Neural cell (in vitro differentiated cells): ENCODE measurements at regions not wholly inside any gene's neighbourhood (a gene's known extent, or its start where the extent isn't known, plus 50 kb on each side); places are given as distances from the start of the nearest gene placed in this dataset.

ENCODE experiments used
- H2AFZ ChIP-seq: fragments of 200-600, 300-800 bp; sonication (generic), shearing (Covaris generic); 2 replicates; pipeline ENCODE4 v1.6.0; 2014; ENCODE audit warnings: low read depth, mild to moderate bottlenecking, antibody characterized with exemption, low read length, moderate library complexity
- H3F3A ChIP-seq: fragments of 200-600 bp; shearing (Covaris generic); 2 replicates; pipeline ENCODE4 v1.6.1; 2016; ENCODE audit warnings: mild to moderate bottlenecking, moderate library complexity, mixed read lengths, antibody characterized with exemption, low read length; ENCODE audit not compliant: insufficient read depth, poor library complexity, severe bottlenecking
- H3K27ac ChIP-seq: fragments of 200-600, 300-800 bp; sonication (generic), shearing (Covaris generic); 2 replicates; pipeline ENCODE4 v1.5.1; 2014; ENCODE audit warnings: mild to moderate bottlenecking, low read length, moderate library complexity
- H3K27me3 ChIP-seq: fragments of 300-800, 200-600 bp; sonication (generic), shearing (Covaris generic); 2 replicates; pipeline ENCODE4 v1.6.0; 2014; ENCODE audit warnings: mild to moderate bottlenecking, low read depth, low read length, moderate library complexity; ENCODE audit not compliant: insufficient read depth
- H3K36me3 ChIP-seq: fragments of 300-800, 200-600 bp; sonication (generic), shearing (Covaris generic); 2 replicates; pipeline ENCODE4 v1.5.1; 2014; ENCODE audit warnings: mild to moderate bottlenecking, antibody characterized with exemption, low read length, moderate library complexity; ENCODE audit not compliant: insufficient read depth
- H3K4me2 ChIP-seq: fragments of 300-800, 200-600 bp; sonication (generic), shearing (Covaris generic); 2 replicates; pipeline ENCODE4 v1.6.0; 2014; ENCODE audit warnings: mild to moderate bottlenecking, low read length
- H3K4me3 ChIP-seq: fragments of 300-800, 200-600 bp; sonication (generic), shearing (Covaris generic); 2 replicates; pipeline ENCODE4 v1.5.1; 2014; ENCODE audit warnings: mild to moderate bottlenecking, low read length, moderate library complexity
- H3K79me2 ChIP-seq: fragments of 200-600 bp; shearing (Covaris generic); replicated peaks from 2 replicates; pipeline ENCODE4 v1.6.0; 2014; ENCODE audit warnings: mild to moderate bottlenecking, low read length, moderate library complexity; ENCODE audit not compliant: insufficient read depth
- H3K9ac ChIP-seq: fragments of 300-800, 200-600 bp; sonication (generic), shearing (Covaris generic); 2 replicates; pipeline ENCODE4 v1.6.1; 2016; ENCODE audit warnings: mild to moderate bottlenecking, low read length, mixed read lengths
- H3K9me2 ChIP-seq: fragments of 200-600 bp; shearing (Covaris generic); 2 replicates; pipeline ENCODE4 v1.6.1; 2016; ENCODE audit warnings: mild to moderate bottlenecking, low read length, mixed read lengths; ENCODE audit not compliant: insufficient read depth
- H3K9me3 ChIP-seq: fragments of 200-600, 300-800 bp; sonication (generic), shearing (Covaris generic); 2 replicates; pipeline ENCODE4 v1.6.1; 2016; ENCODE audit warnings: mild to moderate bottlenecking, mixed run types, low read length, moderate library complexity, mixed read lengths
- H4K20me1 ChIP-seq: fragments of 200-600 bp; shearing (Covaris generic); 2 replicates; pipeline ENCODE4 v1.6.1; 2016; ENCODE audit warnings: mild to moderate bottlenecking, mixed run types; ENCODE audit not compliant: insufficient read depth
- CTCF ChIP-seq: fragments of 450-650 bp; IDR thresholded peaks from 2 replicates; pipeline ENCODE4 v1.5.1; 2014; ENCODE audit warnings: antibody characterized with exemption, mild to moderate bottlenecking, moderate library complexity; ENCODE audit not compliant: poor library complexity, severe bottlenecking
- EP300 ChIP-seq: fragments of 450-650 bp; conservative IDR thresholded peaks from 2 replicates; pipeline ENCODE4 v1.6.1; 2014; ENCODE audit warnings: antibody characterized with exemption, mild to moderate bottlenecking, moderate library complexity; ENCODE audit not compliant: poor library complexity, severe bottlenecking
- EZH2 ChIP-seq: fragments of 200-600, 300-800 bp; shearing (Covaris generic), sonication (generic); IDR thresholded peaks from 2 replicates; pipeline ENCODE4 v1.6.1; 2014; ENCODE audit warnings: antibody characterized with exemption, low read length, borderline replicate concordance, mild to moderate bottlenecking; ENCODE audit not compliant: insufficient read depth, poor library complexity, severe bottlenecking
- MXI1 ChIP-seq: fragments of 450-650 bp; conservative IDR thresholded peaks from 2 replicates; pipeline ENCODE4 v1.6.1; 2014; ENCODE audit warnings: antibody characterized with exemption, mild to moderate bottlenecking; ENCODE audit not compliant: poor library complexity, severe bottlenecking
- POLR2AphosphoS5 ChIP-seq: IDR thresholded peaks from 2 replicates; pipeline ENCODE4 v1.6.1; 2012
- RAD21 ChIP-seq: fragments of 450-650 bp; conservative IDR thresholded peaks from 2 replicates; pipeline ENCODE4 v1.6.1; 2014; ENCODE audit warnings: antibody characterized with exemption, mild to moderate bottlenecking, moderate library complexity
- REST ChIP-seq: IDR thresholded peaks from 2 replicates; pipeline ENCODE4 v1.6.1; 2012; ENCODE audit warnings: borderline replicate concordance
- SMC3 ChIP-seq: fragments of 450-650 bp; conservative IDR thresholded peaks from 2 replicates; pipeline ENCODE4 v1.6.1; 2014; ENCODE audit warnings: antibody characterized with exemption, mild to moderate bottlenecking, moderate library complexity; ENCODE audit not compliant: poor library complexity
- TAF1 ChIP-seq: IDR thresholded peaks from 2 replicates; pipeline ENCODE4 v1.6.1; 2012; ENCODE audit warnings: low read depth

GRCh38 chr5:104001136-104001535, 438.5 kb upstream of the NUDT12 start:
- H3F3A ChIP-seq = no peaks in the 10 kb centered on the region
- no peak overlapping the region for H3K4me3 ChIP-seq
- H3K27ac ChIP-seq = no peak overlapping the region
- no peaks in the 10 kb centered on the region for H3K79me2 ChIP-seq
- no peaks in the 10 kb centered on the region for H3K9me2 ChIP-seq
- H2AFZ ChIP-seq = no peak overlapping the region
- H3K27me3 ChIP-seq = no peaks in the 10 kb centered on the region
- no peak overlapping the region for H3K9ac ChIP-seq
- H3K9me3 ChIP-seq = no peaks in the 10 kb centered on the region
- no peaks in the 10 kb centered on the region for H4K20me1 ChIP-seq
- TF ChIP-seq MXI1 (no peak), POLR2AphosphoS5 (no peak), SMC3 (no peak), CTCF (no peak), RAD21 (no peak)
- no peak overlapping the region for H3K4me2 ChIP-seq
- no peaks in the 10 kb centered on the region for H3K36me3 ChIP-seq

GRCh38 chr5:103993031-103993430, 430.4 kb upstream of the NUDT12 start:
- Histone ChIP-seq H3K9me3 (no peaks in the 10 kb centered on the region), H3K9me2 (no peaks in the 10 kb centered on the region), H4K20me1 (no peaks in the 10 kb centered on the region), H3K79me2 (no peaks in the 10 kb centered on the region), H3K27ac (no peak overlapping the region), H3K36me3 (no peaks in the 10 kb centered on the region), H3K9ac (no peak overlapping the region), H3K4me3 (no peak overlapping the region), H3F3A (no peaks in the 10 kb centered on the region), H3K4me2 (no peak overlapping the region), H2AFZ (no peak overlapping the region), H3K27me3 (no peaks in the 10 kb centered on the region)
- TF ChIP-seq TAF1 (no peak), EZH2 (no peak), REST (no peak), MXI1 (no peak), RAD21 (no peak), CTCF (no peak), SMC3 (no peak), POLR2AphosphoS5 (no peak), EP300 (no peak)
